ENCODE measurements at regions not wholly inside any gene's neighbourhood (a gene's known extent, or its start where the extent isn't known, plus 50 kb on each side); places are given as distances from the start of the nearest gene placed in this dataset.

DNA sequence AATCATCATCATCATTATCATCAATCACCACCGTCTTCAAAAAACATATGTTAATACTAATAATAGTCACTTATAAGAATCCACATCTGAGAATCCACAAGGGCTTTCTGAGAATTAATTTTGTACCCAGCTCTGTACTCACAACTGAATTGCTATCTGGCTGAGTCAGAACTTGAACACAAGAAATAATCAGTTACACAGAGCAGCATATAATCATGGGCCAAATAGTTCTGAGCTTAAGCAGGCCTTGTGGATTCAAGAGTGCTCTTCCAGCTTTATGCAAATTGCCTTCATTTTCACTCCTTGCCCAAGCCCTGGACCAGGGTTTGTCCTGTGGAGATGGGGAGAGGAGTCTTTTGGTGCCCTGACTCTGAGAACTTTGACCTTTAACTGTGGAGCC is 304.5 kb downstream of the ZNF248 start (continued):
- TF ChIP-seq, protein P1, sequence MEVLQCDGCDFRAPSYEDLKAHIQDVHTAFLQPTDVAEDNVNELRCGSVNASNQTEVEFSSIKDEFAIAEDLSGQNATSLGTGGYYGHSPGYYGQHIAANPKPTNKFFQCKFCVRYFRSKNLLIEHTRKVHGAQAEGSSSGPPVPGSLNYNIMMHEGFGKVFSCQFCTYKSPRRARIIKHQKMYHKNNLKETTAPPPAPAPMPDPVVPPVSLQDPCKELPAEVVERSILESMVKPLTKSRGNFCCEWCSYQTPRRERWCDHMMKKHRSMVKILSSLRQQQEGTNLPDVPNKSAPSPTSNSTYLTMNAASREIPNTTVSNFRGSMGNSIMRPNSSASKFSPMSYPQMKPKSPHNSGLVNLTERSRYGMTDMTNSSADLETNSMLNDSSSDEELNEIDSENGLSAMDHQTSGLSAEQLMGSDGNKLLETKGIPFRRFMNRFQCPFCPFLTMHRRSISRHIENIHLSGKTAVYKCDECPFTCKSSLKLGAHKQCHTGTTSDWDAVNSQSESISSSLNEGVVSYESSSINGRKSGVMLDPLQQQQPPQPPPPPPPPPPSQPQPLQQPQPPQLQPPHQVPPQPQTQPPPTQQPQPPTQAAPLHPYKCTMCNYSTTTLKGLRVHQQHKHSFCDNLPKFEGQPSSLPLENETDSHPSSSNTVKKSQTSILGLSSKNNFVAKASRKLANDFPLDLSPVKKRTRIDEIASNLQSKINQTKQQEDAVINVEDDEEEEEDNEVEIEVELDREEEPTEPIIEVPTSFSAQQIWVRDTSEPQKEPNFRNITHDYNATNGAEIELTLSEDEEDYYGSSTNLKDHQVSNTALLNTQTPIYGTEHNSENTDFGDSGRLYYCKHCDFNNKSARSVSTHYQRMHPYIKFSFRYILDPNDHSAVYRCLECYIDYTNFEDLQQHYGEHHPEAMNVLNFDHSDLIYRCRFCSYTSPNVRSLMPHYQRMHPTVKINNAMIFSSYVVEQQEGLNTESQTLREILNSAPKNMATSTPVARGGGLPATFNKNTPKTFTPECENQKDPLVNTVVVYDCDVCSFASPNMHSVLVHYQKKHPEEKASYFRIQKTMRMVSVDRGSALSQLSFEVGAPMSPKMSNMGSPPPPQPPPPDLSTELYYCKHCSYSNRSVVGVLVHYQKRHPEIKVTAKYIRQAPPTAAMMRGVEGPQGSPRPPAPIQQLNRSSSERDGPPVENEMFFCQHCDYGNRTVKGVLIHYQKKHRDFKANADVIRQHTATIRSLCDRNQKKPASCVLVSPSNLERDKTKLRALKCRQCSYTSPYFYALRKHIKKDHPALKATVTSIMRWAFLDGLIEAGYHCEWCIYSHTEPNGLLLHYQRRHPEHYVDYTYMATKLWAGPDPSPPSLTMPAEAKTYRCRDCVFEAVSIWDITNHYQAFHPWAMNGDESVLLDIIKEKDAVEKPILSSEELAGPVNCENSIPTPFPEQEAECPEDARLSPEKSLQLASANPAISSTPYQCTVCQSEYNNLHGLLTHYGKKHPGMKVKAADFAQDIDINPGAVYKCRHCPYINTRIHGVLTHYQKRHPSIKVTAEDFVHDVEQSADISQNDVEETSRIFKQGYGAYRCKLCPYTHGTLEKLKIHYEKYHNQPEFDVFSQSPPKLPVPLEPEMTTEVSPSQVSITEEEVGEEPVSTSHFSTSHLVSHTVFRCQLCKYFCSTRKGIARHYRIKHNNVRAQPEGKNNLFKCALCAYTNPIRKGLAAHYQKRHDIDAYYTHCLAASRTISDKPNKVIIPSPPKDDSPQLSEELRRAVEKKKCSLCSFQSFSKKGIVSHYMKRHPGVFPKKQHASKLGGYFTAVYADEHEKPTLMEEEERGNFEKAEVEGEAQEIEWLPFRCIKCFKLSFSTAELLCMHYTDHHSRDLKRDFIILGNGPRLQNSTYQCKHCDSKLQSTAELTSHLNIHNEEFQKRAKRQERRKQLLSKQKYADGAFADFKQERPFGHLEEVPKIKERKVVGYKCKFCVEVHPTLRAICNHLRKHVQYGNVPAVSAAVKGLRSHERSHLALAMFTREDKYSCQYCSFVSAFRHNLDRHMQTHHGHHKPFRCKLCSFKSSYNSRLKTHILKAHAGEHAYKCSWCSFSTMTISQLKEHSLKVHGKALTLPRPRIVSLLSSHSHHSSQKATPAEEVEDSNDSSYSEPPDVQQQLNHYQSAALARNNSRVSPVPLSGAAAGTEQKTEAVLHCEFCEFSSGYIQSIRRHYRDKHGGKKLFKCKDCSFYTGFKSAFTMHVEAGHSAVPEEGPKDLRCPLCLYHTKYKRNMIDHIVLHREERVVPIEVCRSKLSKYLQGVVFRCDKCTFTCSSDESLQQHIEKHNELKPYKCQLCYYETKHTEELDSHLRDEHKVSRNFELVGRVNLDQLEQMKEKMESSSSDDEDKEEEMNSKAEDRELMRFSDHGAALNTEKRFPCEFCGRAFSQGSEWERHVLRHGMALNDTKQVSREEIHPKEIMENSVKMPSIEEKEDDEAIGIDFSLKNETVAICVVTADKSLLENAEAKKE (CRISPR knock-in tag; IDR thresholded peaks at IDR 0.05) = no peak
- no peak for TF ChIP-seq JUNB (IDR thresholded peaks at IDR 0.05; ENCODE audit: unreplicated experiment)
- no peak for TF ChIP-seq ZNF331 (CRISPR knock-in tag; IDR thresholded peaks at IDR 0.05; ENCODE audit: low read depth)
- no peak for TF ChIP-seq EZH2 (IDR thresholded peaks at IDR 0.05; ENCODE audit: low read depth, unreplicated experiment)
- TF ChIP-seq, protein P2, sequence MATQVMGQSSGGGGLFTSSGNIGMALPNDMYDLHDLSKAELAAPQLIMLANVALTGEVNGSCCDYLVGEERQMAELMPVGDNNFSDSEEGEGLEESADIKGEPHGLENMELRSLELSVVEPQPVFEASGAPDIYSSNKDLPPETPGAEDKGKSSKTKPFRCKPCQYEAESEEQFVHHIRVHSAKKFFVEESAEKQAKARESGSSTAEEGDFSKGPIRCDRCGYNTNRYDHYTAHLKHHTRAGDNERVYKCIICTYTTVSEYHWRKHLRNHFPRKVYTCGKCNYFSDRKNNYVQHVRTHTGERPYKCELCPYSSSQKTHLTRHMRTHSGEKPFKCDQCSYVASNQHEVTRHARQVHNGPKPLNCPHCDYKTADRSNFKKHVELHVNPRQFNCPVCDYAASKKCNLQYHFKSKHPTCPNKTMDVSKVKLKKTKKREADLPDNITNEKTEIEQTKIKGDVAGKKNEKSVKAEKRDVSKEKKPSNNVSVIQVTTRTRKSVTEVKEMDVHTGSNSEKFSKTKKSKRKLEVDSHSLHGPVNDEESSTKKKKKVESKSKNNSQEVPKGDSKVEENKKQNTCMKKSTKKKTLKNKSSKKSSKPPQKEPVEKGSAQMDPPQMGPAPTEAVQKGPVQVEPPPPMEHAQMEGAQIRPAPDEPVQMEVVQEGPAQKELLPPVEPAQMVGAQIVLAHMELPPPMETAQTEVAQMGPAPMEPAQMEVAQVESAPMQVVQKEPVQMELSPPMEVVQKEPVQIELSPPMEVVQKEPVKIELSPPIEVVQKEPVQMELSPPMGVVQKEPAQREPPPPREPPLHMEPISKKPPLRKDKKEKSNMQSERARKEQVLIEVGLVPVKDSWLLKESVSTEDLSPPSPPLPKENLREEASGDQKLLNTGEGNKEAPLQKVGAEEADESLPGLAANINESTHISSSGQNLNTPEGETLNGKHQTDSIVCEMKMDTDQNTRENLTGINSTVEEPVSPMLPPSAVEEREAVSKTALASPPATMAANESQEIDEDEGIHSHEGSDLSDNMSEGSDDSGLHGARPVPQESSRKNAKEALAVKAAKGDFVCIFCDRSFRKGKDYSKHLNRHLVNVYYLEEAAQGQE (IDR thresholded peaks at IDR 0.05; ENCODE audit: unreplicated experiment) = no peak
- TF ChIP-seq NANOG (IDR thresholded peaks at IDR 0.05; ENCODE audit: borderline replicate concordance) = no peak
- no peak for TF ChIP-seq CREB1 (CRISPR knock-in tag; IDR thresholded peaks at IDR 0.05; ENCODE audit: low read depth)
- TF ChIP-seq, protein P3, sequence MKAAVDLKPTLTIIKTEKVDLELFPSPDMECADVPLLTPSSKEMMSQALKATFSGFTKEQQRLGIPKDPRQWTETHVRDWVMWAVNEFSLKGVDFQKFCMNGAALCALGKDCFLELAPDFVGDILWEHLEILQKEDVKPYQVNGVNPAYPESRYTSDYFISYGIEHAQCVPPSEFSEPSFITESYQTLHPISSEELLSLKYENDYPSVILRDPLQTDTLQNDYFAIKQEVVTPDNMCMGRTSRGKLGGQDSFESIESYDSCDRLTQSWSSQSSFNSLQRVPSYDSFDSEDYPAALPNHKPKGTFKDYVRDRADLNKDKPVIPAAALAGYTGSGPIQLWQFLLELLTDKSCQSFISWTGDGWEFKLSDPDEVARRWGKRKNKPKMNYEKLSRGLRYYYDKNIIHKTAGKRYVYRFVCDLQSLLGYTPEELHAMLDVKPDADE (IDR thresholded peaks at IDR 0.05) = no peak
- TF ChIP-seq ZNF114 (CRISPR knock-in tag; IDR thresholded peaks at IDR 0.05) = no peak
